K562 (cell line): ENCODE measurements at regions not wholly inside any gene's neighbourhood (a gene's known extent, or its start where the extent isn't known, plus 50 kb on each side); places are given as distances from the start of the nearest gene placed in this dataset.
A peak's percentile ranks its signal among the peaks of the same experiment; 100 is the strongest.

ENCODE experiments used
- AFF1 ChIP-seq, 2 experiments: fragments of 450-650 bp; IDR thresholded peaks; 2 replicates each; pipeline ENCODE4 v1.6.1; 2018; ENCODE audit warnings: mild to moderate bottlenecking in 2 of 2, low read depth in 1 of 2; ENCODE audit not compliant: partially characterized antibody in 2 of 2
- ARID1B ChIP-seq: fragments of 450-650 bp; IDR thresholded peaks from 2 replicates; pipeline ENCODE4 v1.6.1; 2016; ENCODE audit warnings: antibody characterized with exemption, mild to moderate bottlenecking, inconsistent platforms
- ASH1L ChIP-seq: fragments of 450-650 bp; IDR thresholded peaks from 2 replicates; pipeline ENCODE4 v1.6.1; 2018; ENCODE audit warnings: borderline replicate concordance, mild to moderate bottlenecking, low read depth; ENCODE audit not compliant: partially characterized antibody
- CEBPZ ChIP-seq: fragments of 150-350 bp; IDR thresholded peaks from 2 replicates; pipeline ENCODE4 v1.6.1; 2014; ENCODE audit warnings: low read depth, mild to moderate bottlenecking, low read length, borderline replicate concordance
- EHMT2 ChIP-seq: fragments of 450-650 bp; IDR thresholded peaks from 2 replicates; pipeline ENCODE4 v1.6.1; 2018; ENCODE audit warnings: antibody characterized with exemption
- ELF4 ChIP-seq: fragments of 450-650 bp; formaldehyde crosslinking; IDR thresholded peaks from 2 replicates; pipeline ENCODE4 v1.4.0; 2022; ENCODE audit warnings: missing genetic modification characterization
- ETV6 ChIP-seq, 3 experiments: fragments of 150-350 bp in 1 of 3; sonication (generic) in 1 of 3; formaldehyde crosslinking in 1 of 3; IDR thresholded peaks; 2 replicates each; pipeline versions ENCODE4 v1.6.1 to v1.8.0; 2014 to 2022; ENCODE audit warnings: borderline replicate concordance in 2 of 3, low read depth in 2 of 3, antibody characterized with exemption in 1 of 3, low read length in 1 of 3, mild to moderate bottlenecking in 1 of 3, missing genetic modification reagents in 1 of 3
- HBP1 ChIP-seq: fragments of 450-650 bp; formaldehyde crosslinking; IDR thresholded peaks from 2 replicates; pipeline ENCODE4 v1.4.0; 2022; ENCODE audit warnings: missing genetic modification characterization
- KAT2B ChIP-seq: IDR thresholded peaks from one replicate; pipeline ENCODE4 v1.6.1; 2012; ENCODE audit warnings: low read depth, mild to moderate bottlenecking, control low read depth, inconsistent platforms, low read length, moderate library complexity
- NUFIP1 ChIP-seq: fragments of 450-650 bp; IDR thresholded peaks from 2 replicates; pipeline ENCODE4 v1.6.1; 2018; ENCODE audit not compliant: partially characterized antibody
- OTX1 ChIP-seq: fragments of 450-650 bp; formaldehyde crosslinking; IDR thresholded peaks from 2 replicates; pipeline ENCODE4 v1.4.0; 2022; ENCODE audit warnings: mild to moderate bottlenecking
- SMARCA4 ChIP-seq: fragments of 450-650 bp; IDR thresholded peaks from 2 replicates; pipeline ENCODE4 v1.6.1; 2016
- SMARCE1 ChIP-seq: fragments of 450-650 bp; IDR thresholded peaks from 2 replicates; pipeline ENCODE4 v1.7.1; 2016; ENCODE audit warnings: mild to moderate bottlenecking
- ZBED1 ChIP-seq: IDR thresholded peaks from 2 replicates; pipeline ENCODE4 v1.6.1; 2014
- ZBTB12 ChIP-seq: fragments of 250-450 bp; sonication (Bioruptor Pico); IDR thresholded peaks from 2 replicates; pipeline ENCODE4 v1.4.0; 2020
- ZEB2 ChIP-seq: fragments of 450-650 bp; IDR thresholded peaks from 2 replicates; pipeline ENCODE4 v1.6.1; 2016
- ZNF143 ChIP-seq: sonication (generic); formaldehyde crosslinking; IDR thresholded peaks from 2 replicates; pipeline ENCODE4 v1.9.0; 2022; ENCODE audit warnings: mild to moderate bottlenecking, missing genetic modification reagents
- ZNF224 ChIP-seq: sonication (generic); formaldehyde crosslinking; IDR thresholded peaks from 2 replicates; pipeline ENCODE4 v1.8.0; 2022; ENCODE audit warnings: mild to moderate bottlenecking, missing genetic modification reagents
- ZNF431 ChIP-seq: sonication (generic); formaldehyde crosslinking; IDR thresholded peaks from 2 replicates; pipeline ENCODE4 v1.8.0; 2022; ENCODE audit warnings: mild to moderate bottlenecking, missing genetic modification reagents

- TF ChIP-seq ZBED1, result no peak
- TF ChIP-seq ASH1L, result no peak
- TF ChIP-seq ZBTB12 (CRISPR knock-in tag), result no peak
- TF ChIP-seq EHMT2, result 0 out of 2 replicates have a peak, but pooled peaks have one; percentile 25
- no peak for TF ChIP-seq ZNF224 (CRISPR knock-in tag)
- no peak for TF ChIP-seq NUFIP1
- no peak for TF ChIP-seq ZNF143 (CRISPR knock-in tag)
- TF ChIP-seq ARID1B, result peak; percentile 79
- TF ChIP-seq ZNF431 (CRISPR knock-in tag), result no peak
- TF ChIP-seq ZEB2, result peak; percentile 42; the same call in 1 of the 2 replicates
- TF ChIP-seq AFF1 (IDR thresholded peaks at IDR 0.05; ENCODE audit: low read depth in 1 of 2, partially characterized antibody in 2 of 2), result peak in 1 of 2 experiments; percentile 25
- peak; percentile 99 for TF ChIP-seq SMARCE1
- no peak for TF ChIP-seq CEBPZ
- TF ChIP-seq ELF4 (CRISPR knock-in tag), result peak; percentile 60; the same call in 1 of the 2 replicates
- peak; percentile 86 for TF ChIP-seq SMARCA4
- TF ChIP-seq ETV6 (IDR thresholded peaks at IDR 0.05; ENCODE audit: borderline replicate concordance in 1 of 2, low read depth in 2 of 2, low read length in 1 of 2), result peak; percentile 94 to 95
- peak; percentile 88; the same call in 1 of the 2 replicates for TF ChIP-seq ETV6 (CRISPR knock-in tag; IDR thresholded peaks at IDR 0.05; ENCODE audit: borderline replicate concordance)
- no peak for TF ChIP-seq KAT2B
- TF ChIP-seq HBP1 (CRISPR knock-in tag), result 0 out of 2 replicates have a peak, but pooled peaks have one; percentile 27
- TF ChIP-seq OTX1 (CRISPR knock-in tag), result peak; percentile 77
Observed at GRCh38 chr1:4006676-4007374, 106.8 kb upstream of the C1orf174 start (continued).
